Neuronal stem cell (in vitro differentiated cells): ENCODE measurements at regions not wholly inside any gene's neighbourhood (a gene's known extent, or its start where the extent isn't known, plus 50 kb on each side); places are given as distances from the start of the nearest gene placed in this dataset.

Experiments
- DNase-seq: peaks from one replicate; pipeline ENCODE4 v3.0.0-alpha.2; 2013; ENCODE audit warnings: low spot score
- H2AFZ ChIP-seq: one replicate; pipeline ENCODE4 v1.6.1; 2013; ENCODE audit warnings: mild to moderate bottlenecking, low read length, inconsistent platforms
- H2AK5ac ChIP-seq: 2 replicates; pipeline ENCODE4 v1.6.1; 2013; ENCODE audit warnings: low read depth, mild to moderate bottlenecking, inconsistent platforms, low read length, moderate library complexity, mixed read lengths
- H2BK120ac ChIP-seq: 2 replicates; pipeline ENCODE4 v1.6.1; 2013; ENCODE audit warnings: low read depth, mild to moderate bottlenecking, inconsistent platforms, low read length, moderate library complexity, mixed read lengths
- H2BK12ac ChIP-seq: one replicate; pipeline ENCODE4 v1.6.1; 2013; ENCODE audit warnings: low read length, inconsistent platforms
- H2BK15ac ChIP-seq: 2 replicates; pipeline ENCODE4 v1.6.1; 2013; ENCODE audit warnings: mild to moderate bottlenecking, low read length, inconsistent platforms, mixed read lengths
- H2BK5ac ChIP-seq: one replicate; pipeline ENCODE4 v1.6.1; 2013; ENCODE audit warnings: inconsistent platforms, mild to moderate bottlenecking, low read length, moderate library complexity
- H3K14ac ChIP-seq: one replicate; pipeline ENCODE4 v1.6.1; 2013; ENCODE audit warnings: low read length, inconsistent platforms
- H3K18ac ChIP-seq: 2 replicates; pipeline ENCODE4 v1.6.1; 2013; ENCODE audit warnings: low read length, inconsistent platforms
- H3K23ac ChIP-seq: 2 replicates; pipeline ENCODE4 v1.6.1; 2013; ENCODE audit warnings: low read depth, mild to moderate bottlenecking, mixed read lengths, low read length, inconsistent platforms; ENCODE audit not compliant: poor library complexity
- H3K27ac ChIP-seq: replicated peaks from 3 replicates; pipeline ENCODE4 v1.5.1; 2013; ENCODE audit warnings: low read length, inconsistent platforms
- H3K27me3 ChIP-seq, 3 experiments: 2 replicates each; pipeline ENCODE4 v1.6.1; 2013; ENCODE audit warnings: low read length in 3 of 3, mild to moderate bottlenecking in 2 of 3, inconsistent platforms in 1 of 3, low read depth in 1 of 3, mixed read lengths in 1 of 3, moderate library complexity in 1 of 3; ENCODE audit not compliant: control insufficient read depth in 3 of 3, insufficient read depth in 3 of 3
- H3K36me3 ChIP-seq, 2 donors: replicated peaks in 1 of 2; 2 replicates each; pipeline ENCODE4 v1.6.1; 2013; ENCODE audit warnings: low read length in 2 of 2; ENCODE audit not compliant: control insufficient read depth in 2 of 2, insufficient read depth in 2 of 2
- H3K4ac ChIP-seq: 2 replicates; pipeline ENCODE4 v1.6.1; 2013; ENCODE audit warnings: inconsistent platforms, mild to moderate bottlenecking, low read length, moderate library complexity
- H3K4me1 ChIP-seq, 2 donors: 1 replicate in 1 of 2; 2 replicates in 1 of 2; pipeline ENCODE4 v1.6.1; 2013; ENCODE audit warnings: low read length in 2 of 2, low read depth in 1 of 2; ENCODE audit not compliant: control insufficient read depth in 2 of 2, insufficient read depth in 1 of 2
- H3K4me2 ChIP-seq: one replicate; pipeline ENCODE4 v1.6.1; 2013; ENCODE audit warnings: mild to moderate bottlenecking, low read length, inconsistent platforms; ENCODE audit not compliant: insufficient read depth, poor library complexity, severe bottlenecking
- H3K4me3 ChIP-seq, 2 donors: 2 replicates each; pipeline ENCODE4 v1.5.1; 2013; ENCODE audit warnings: low read length in 2 of 2, mild to moderate bottlenecking in 2 of 2, inconsistent platforms in 1 of 2, moderate library complexity in 1 of 2
- H3K79me1 ChIP-seq: one replicate; pipeline ENCODE4 v1.6.1; 2013; ENCODE audit warnings: low read depth, mild to moderate bottlenecking, inconsistent platforms, low read length, moderate library complexity
- H3K9ac ChIP-seq: one replicate; pipeline ENCODE4 v1.6.1; 2013; ENCODE audit warnings: mild to moderate bottlenecking, low read depth, low read length, inconsistent platforms; ENCODE audit not compliant: poor library complexity
- H3K9me3 ChIP-seq, 2 donors: replicated peaks in 1 of 2; 2 replicates each; pipeline versions ENCODE3 to v1.6.1; 2013; ENCODE audit warnings: low read length in 2 of 2, mild to moderate bottlenecking in 2 of 2, inconsistent platforms in 1 of 2, low read depth in 1 of 2, mixed read lengths in 1 of 2, moderate library complexity in 1 of 2; ENCODE audit not compliant: control insufficient read depth in 2 of 2, insufficient read depth in 1 of 2
- H4K8ac ChIP-seq: one replicate; pipeline ENCODE4 v1.6.1; 2013; ENCODE audit warnings: low read depth, mild to moderate bottlenecking, inconsistent platforms, low read length, moderate library complexity
- H4K91ac ChIP-seq: one replicate; pipeline ENCODE4 v1.6.1; 2013; ENCODE audit warnings: low read length, low read depth, mild to moderate bottlenecking, inconsistent platforms; ENCODE audit not compliant: poor library complexity
- WGBS, 2 donors: extraction: QIAGEN DNeasy Blood & Tissue Kit; methylation state at CpG; one replicate each; pipeline ENCODE4 v1.1.7; 2013; ENCODE audit warnings: missing lambda C conversion rate in 2 of 2, mixed read lengths in 1 of 2; ENCODE audit not compliant: insufficient read length in 2 of 2, insufficient replicate concordance in 1 of 2; ENCODE audit errors: extremely low coverage in 2 of 2; 5-methylcytosine and 5-hydroxymethylcytosine counted together

DNA sequence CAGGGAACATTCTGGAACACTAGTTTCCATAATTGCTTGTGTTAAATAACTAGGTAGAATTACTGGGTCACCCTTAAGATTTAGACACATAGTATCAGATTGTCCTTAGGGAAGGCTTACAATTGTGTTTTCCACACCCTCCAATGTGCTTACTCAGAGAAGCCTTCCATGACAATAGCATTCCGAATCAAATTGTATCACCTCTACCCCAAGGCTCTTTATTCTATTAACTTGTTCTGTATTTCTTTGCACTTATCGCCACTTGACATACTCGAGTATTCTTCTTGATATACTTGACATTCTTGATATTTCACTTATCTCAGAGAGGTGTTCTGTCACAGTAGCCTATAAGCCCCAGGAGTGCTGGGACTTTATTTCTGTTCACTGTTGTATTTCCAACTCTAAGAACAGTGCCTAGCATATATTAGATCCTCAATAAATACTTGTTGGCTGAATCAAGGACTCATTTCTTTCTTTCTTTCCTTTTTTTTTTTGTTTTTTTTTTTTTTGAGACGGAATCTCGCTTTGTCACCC lies 238.9 kb upstream of the PDZRN3 start:
- no peak for DNase-seq
- no peaks in the 10 kb centered on the region for H3K27me3 ChIP-seq
- H3K23ac ChIP-seq: no peak overlapping the region
- H2BK5ac ChIP-seq: no peak overlapping the region
- no peaks in the 10 kb centered on the region for H3K79me1 ChIP-seq
- H4K91ac ChIP-seq: no peak overlapping the region
- H3K36me3 ChIP-seq: no peaks in the 10 kb centered on the region
- H4K8ac ChIP-seq: no peak overlapping the region
- no peak overlapping the region for H2AFZ ChIP-seq
- H3K4me1 ChIP-seq: no peaks in the 10 kb centered on the region
- H3K14ac ChIP-seq: no peak overlapping the region
- H3K9me3 ChIP-seq: no peaks in the 10 kb centered on the region
- H3K9ac ChIP-seq: no peak overlapping the region
- no peak overlapping the region for H3K18ac ChIP-seq
- H2AK5ac ChIP-seq: no peak overlapping the region
- no peak overlapping the region for H3K4me3 ChIP-seq
- H2BK15ac ChIP-seq: no peak overlapping the region
- H3K27ac ChIP-seq: no peak overlapping the region
- H3K4me2 ChIP-seq: no peak overlapping the region
- H3K4ac ChIP-seq: no peak overlapping the region
- H2BK12ac ChIP-seq: no peak overlapping the region
- WGBS, 2 donors: no CpG with 5 or more reads among the region's 5 CpGs
- H2BK120ac ChIP-seq: no peak overlapping the region

DNA sequence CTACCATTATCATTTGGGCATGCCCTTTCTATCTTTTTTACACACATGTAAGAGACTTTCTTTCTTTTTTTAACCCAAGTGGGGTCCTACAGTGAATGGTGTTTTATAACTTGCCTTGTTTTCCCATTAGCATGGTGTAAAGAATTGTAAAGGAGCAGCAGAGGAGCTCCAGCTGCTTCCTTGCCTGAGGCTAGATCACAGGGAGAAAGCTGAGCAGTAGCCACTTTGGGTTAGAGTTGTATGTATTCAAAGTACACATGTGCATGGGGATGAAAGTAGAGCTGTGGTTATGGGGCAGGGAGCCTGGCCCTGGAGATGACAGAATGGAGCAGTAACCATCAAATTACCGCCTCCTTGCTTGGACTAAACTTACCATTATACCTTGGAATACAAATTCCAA lies 231.1 kb upstream of the PDZRN3 start:
- Histone ChIP-seq H4K91ac (no peak overlapping the region), H2BK120ac (no peak overlapping the region), H2BK15ac (no peak overlapping the region), H3K4me1 (no peaks in the 10 kb centered on the region), H2AK5ac (no peak overlapping the region), H2BK5ac (no peak overlapping the region), H3K9me3 (no peaks in the 10 kb centered on the region), H3K36me3 (no peaks in the 10 kb centered on the region), H3K4ac (no peak overlapping the region), H3K18ac (no peak overlapping the region), H2AFZ (no peak overlapping the region), H2BK12ac (no peak overlapping the region), H3K23ac (no peak overlapping the region), H4K8ac (no peak overlapping the region), H3K27me3 (no peaks in the 10 kb centered on the region), H3K4me3 (no peak overlapping the region), H3K9ac (no peak overlapping the region), H3K27ac (no peak overlapping the region), H3K79me1 (no peaks in the 10 kb centered on the region), H3K4me2 (no peak overlapping the region), H3K14ac (no peak overlapping the region)
- no CpG with 5 or more reads among the region's 1 CpG for WGBS, 2 donors
- no peak for DNase-seq

DNA sequence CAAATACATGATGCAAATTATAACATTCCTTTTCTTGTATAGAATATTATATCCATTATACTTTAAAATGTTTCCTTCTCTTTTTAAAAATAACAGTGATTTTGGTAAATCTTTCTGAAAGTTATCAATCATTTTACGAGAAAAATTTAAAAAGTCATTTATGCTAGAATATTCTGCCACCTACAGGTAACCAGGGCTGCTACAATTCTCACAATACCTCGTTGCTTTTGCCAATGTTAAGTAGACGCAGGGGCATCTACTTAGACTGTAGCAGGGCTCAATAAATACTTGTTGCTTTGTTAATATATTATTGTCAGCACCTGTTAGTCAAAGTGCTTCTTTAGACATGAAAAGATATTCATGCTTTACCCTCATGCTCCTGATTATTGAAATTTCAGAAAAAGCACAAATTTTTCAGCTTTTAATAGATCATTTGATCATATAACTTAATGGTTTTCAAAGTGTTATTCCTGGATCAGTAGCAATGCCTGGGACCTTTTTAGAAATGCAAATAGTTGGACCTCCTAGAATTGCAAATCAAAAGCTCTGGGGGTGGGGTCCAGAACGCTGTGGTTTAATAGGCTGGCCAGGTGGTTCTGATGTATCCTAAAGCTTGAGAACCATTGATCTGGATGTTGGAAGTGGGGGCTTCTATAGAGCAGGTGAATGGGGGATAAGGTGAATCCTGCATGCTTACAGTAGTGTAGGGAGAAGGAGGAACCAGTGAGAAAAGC lies 223.6 kb upstream of the PDZRN3 start:
- H4K8ac ChIP-seq: no peak overlapping the region
- H3K4me1 ChIP-seq: no peaks in the 10 kb centered on the region
- H2AFZ ChIP-seq: no peak overlapping the region
- H3K4me3 ChIP-seq: no peak overlapping the region
- no peaks in the 10 kb centered on the region for H3K36me3 ChIP-seq
- H3K9me3 ChIP-seq: no peaks in the 10 kb centered on the region
- no peak overlapping the region for H3K23ac ChIP-seq
- H2BK12ac ChIP-seq: no peak overlapping the region
- H3K4ac ChIP-seq: no peak overlapping the region
- H3K14ac ChIP-seq: no peak overlapping the region
- H3K18ac ChIP-seq: no peak overlapping the region
- no peak overlapping the region for H2BK15ac ChIP-seq
- H3K79me1 ChIP-seq: no peaks in the 10 kb centered on the region
- WGBS, 2 donors: no CpG with 5 or more reads among the region's 4 CpGs
- no peak overlapping the region for H3K4me2 ChIP-seq
- no peak overlapping the region for H3K9ac ChIP-seq
- H2BK120ac ChIP-seq: no peak overlapping the region
- H2AK5ac ChIP-seq: no peak overlapping the region
- no peak overlapping the region for H4K91ac ChIP-seq
- no peak overlapping the region for H3K27ac ChIP-seq
- H2BK5ac ChIP-seq: no peak overlapping the region
- peak; percentile 0 for DNase-seq
- H3K27me3 ChIP-seq: no peaks in the 10 kb centered on the region

GRCh38 chr3:73846951-73847350 lies 222.2 kb upstream of the PDZRN3 start:
- H3K14ac ChIP-seq: no peak overlapping the region
- no peaks in the 10 kb centered on the region for H3K27me3 ChIP-seq
- no peak for DNase-seq
- H3K4me1 ChIP-seq: no peaks in the 10 kb centered on the region
- WGBS, 2 donors: no CpG with 5 or more reads among the region's 3 CpGs
- H3K27ac ChIP-seq: no peak overlapping the region
- no peaks in the 10 kb centered on the region for H3K79me1 ChIP-seq
- no peak overlapping the region for H4K91ac ChIP-seq
- no peaks in the 10 kb centered on the region for H3K36me3 ChIP-seq
- H3K4me3 ChIP-seq: no peak overlapping the region
- H3K4me2 ChIP-seq: no peak overlapping the region
- H2AFZ ChIP-seq: no peak overlapping the region
- no peak overlapping the region for H2BK12ac ChIP-seq
- H3K9me3 ChIP-seq: no peaks in the 10 kb centered on the region
- no peak overlapping the region for H3K23ac ChIP-seq
- H2BK15ac ChIP-seq: no peak overlapping the region
- H4K8ac ChIP-seq: no peak overlapping the region
- no peak overlapping the region for H3K9ac ChIP-seq
- H3K18ac ChIP-seq: no peak overlapping the region
- H2BK5ac ChIP-seq: no peak overlapping the region
- no peak overlapping the region for H2AK5ac ChIP-seq
- no peak overlapping the region for H3K4ac ChIP-seq
- H2BK120ac ChIP-seq: no peak overlapping the region
